ENCODE measurements at regions not wholly inside any gene's neighbourhood (a gene's known extent, or its start where the extent isn't known, plus 50 kb on each side); places are given as distances from the start of the nearest gene placed in this dataset.

GRCh38 chr1:119260506-119260905 lies 108.1 kb upstream of the HAO2 start:
- H3K9me3 Mint-ChIP-seq (ENCODE audit: insufficient read depth) = peaks cover 4% of the 10 kb centered on the region
- Histone ChIP-seq H3K36me3 (replicated peaks in 1 of 2; ENCODE audit: control extremely low read depth in 1 of 2, control insufficient read depth in 1 of 2, extremely low read depth in 1 of 2, insufficient read depth in 2 of 2, low read length in 1 of 2) (no peaks in the 10 kb centered on the region), H3K27me3 (replicated peaks in 1 of 4; ENCODE audit: control extremely low read depth in 1 of 4, control insufficient read depth in 3 of 4, insufficient read depth in 4 of 4, low read length in 3 of 4) (no peaks in the 10 kb centered on the region), H3K79me2 (ENCODE audit: control insufficient read depth, insufficient read depth, low read length) (no peaks in the 10 kb centered on the region), H3K9me3 (ENCODE audit: control extremely low read depth in 1 of 3, control insufficient read depth in 2 of 3, insufficient read depth in 1 of 3, low read length in 2 of 3) (peaks cover 0 to 11% (median 0%) of the 10 kb centered on the region in 3 donors), H3K4me3 (ENCODE audit: control extremely low read depth in 1 of 5, extremely low read depth in 1 of 5, insufficient read depth in 1 of 5, low read depth in 2 of 5, low read length in 4 of 5) (no peak overlapping the region), H3K27ac (ENCODE audit: low read length in 2 of 2) (no peak overlapping the region), H4K20me1 (ENCODE audit: control insufficient read depth, insufficient read depth, low read length, poor library complexity, severe bottlenecking) (no peaks in the 10 kb centered on the region), H3K4me1 (ENCODE audit: control insufficient read depth in 2 of 2, insufficient read depth in 2 of 2, low read length in 2 of 2) (no peaks in the 10 kb centered on the region), H2AFZ (ENCODE audit: insufficient read depth, low read depth, low read length, poor library complexity, severe bottlenecking) (no peak overlapping the region), H3K4me2 (replicated peaks; ENCODE audit: low read depth, low read length, poor library complexity, severe bottlenecking) (no peak overlapping the region), H3K9ac (ENCODE audit: low read length) (no peak overlapping the region)
- CTCF ChIA-PET = no interaction called here
- no CpG with 5 or more reads among the region's 5 CpGs for WGBS (ENCODE audit: insufficient coverage)
- intact Hi-C loops (cut with micrococcal nuclease) = no loop called here
- no peak overlapping the region for H3K27ac Mint-ChIP-seq
- H3K27me3 Mint-ChIP-seq = no peaks in the 10 kb centered on the region
- no peak for ATAC-seq (ENCODE audit: low read depth)
- H3K4me3 Mint-ChIP-seq = no peak overlapping the region
- POLR2A ChIA-PET = no interaction called here
- H3K4me1 Mint-ChIP-seq = no peaks in the 10 kb centered on the region
- TF ChIP-seq CTCF (IDR thresholded peaks at IDR 0.05) = no peak
- no peak for DNase-seq

- ATAC-seq (ENCODE audit: low read depth) (no peak), DNase-seq (no peak)
- ChIA-PET POLR2A (no interaction called here), CTCF (no interaction called here)
- WGBS (ENCODE audit: insufficient coverage) = no CpG with 5 or more reads among the region's 1 CpG
- H3K27me3 ChIP-seq (replicated peaks in 1 of 4; ENCODE audit: control extremely low read depth in 1 of 4, control insufficient read depth in 3 of 4, insufficient read depth in 4 of 4, low read length in 3 of 4) = no peaks in the 10 kb centered on the region
- no peaks in the 10 kb centered on the region for H3K9me3 Mint-ChIP-seq (ENCODE audit: insufficient read depth)
- H3K79me2 ChIP-seq (ENCODE audit: control insufficient read depth, insufficient read depth, low read length) = no peaks in the 10 kb centered on the region
- H3K4me3 Mint-ChIP-seq = no peak overlapping the region
- no peak overlapping the region for H3K4me3 ChIP-seq (ENCODE audit: control extremely low read depth in 1 of 5, extremely low read depth in 1 of 5, insufficient read depth in 1 of 5, low read depth in 2 of 5, low read length in 4 of 5)
- peaks cover 4% of the 10 kb centered on the region for H3K27me3 Mint-ChIP-seq
- no peak overlapping the region for H2AFZ ChIP-seq (ENCODE audit: insufficient read depth, low read depth, low read length, poor library complexity, severe bottlenecking)
- TF ChIP-seq EZH2 (IDR thresholded peaks at IDR 0.05; ENCODE audit: borderline replicate concordance, insufficient read depth, low read depth, low read length, poor library complexity, severe bottlenecking) (no peak), CTCF (IDR thresholded peaks at IDR 0.05) (no peak)
- H3K27ac ChIP-seq (ENCODE audit: low read length in 2 of 2) = no peak overlapping the region
- H3K4me1 ChIP-seq (ENCODE audit: control insufficient read depth in 2 of 2, insufficient read depth in 2 of 2, low read length in 2 of 2) = no peaks in the 10 kb centered on the region
- H3K36me3 ChIP-seq (replicated peaks in 1 of 2; ENCODE audit: control extremely low read depth in 1 of 2, control insufficient read depth in 1 of 2, extremely low read depth in 1 of 2, insufficient read depth in 2 of 2, low read length in 1 of 2) = no peaks in the 10 kb centered on the region
- intact Hi-C loops (cut with micrococcal nuclease) = no loop called here
- H3K4me1 Mint-ChIP-seq = no peaks in the 10 kb centered on the region
- no peak overlapping the region for H3K4me2 ChIP-seq (replicated peaks; ENCODE audit: low read depth, low read length, poor library complexity, severe bottlenecking)
- no peak overlapping the region for H3K9ac ChIP-seq (ENCODE audit: low read length)
- no peak overlapping the region for H3K27ac Mint-ChIP-seq
- H3K9me3 ChIP-seq (ENCODE audit: control extremely low read depth in 1 of 3, control insufficient read depth in 2 of 3, insufficient read depth in 1 of 3, low read length in 2 of 3) = no peaks in the 10 kb centered on the region
- H4K20me1 ChIP-seq (ENCODE audit: control insufficient read depth, insufficient read depth, low read length, poor library complexity, severe bottlenecking) = no peaks in the 10 kb centered on the region
Observed at GRCh38 chr1:119266386-119266785, 102.2 kb upstream of the HAO2 start.

Measured in B cell (primary cell).